ENCODE measurements at regions not wholly inside any gene's neighbourhood (a gene's known extent, or its start where the extent isn't known, plus 50 kb on each side); places are given as distances from the start of the nearest gene placed in this dataset.

- no peak overlapping the region for H2BK15ac ChIP-seq (ENCODE audit: low read depth, low read length)
- no peak overlapping the region for H2BK20ac ChIP-seq (ENCODE audit: low read depth, low read length)
- intact Hi-C loops (cut with micrococcal nuclease) (no loop called here), dilution Hi-C loops (cut with HindIII; ENCODE audit: low sequenced_read_pairs, unreplicated experiment) (no loop called here), in situ Hi-C loops (cut with MboI; ENCODE audit: low sequenced_read_pairs) (no loop called here)
- no TSS peak for BruUV-seq (replicated peaks)
- no peaks in the 10 kb centered on the region for H4K20me1 ChIP-seq (ENCODE audit: insufficient read depth, low read length)
- no peak for TF ChIP-seq CHD1 (IDR thresholded peaks at IDR 0.05; ENCODE audit: low read depth, low read length)
- TF ChIP-seq CEBPB (IDR thresholded peaks at IDR 0.05; ENCODE audit: low read depth, low read length) = no peak
- TF ChIP-seq RFX5 (IDR thresholded peaks at IDR 0.05; ENCODE audit: low read depth, low read length) = no peak
- TF ChIP-seq NFE2L2 (IDR thresholded peaks at IDR 0.05; ENCODE audit: low read depth, low read length) = no peak
- no peak overlapping the region for H3K4me2 ChIP-seq (ENCODE audit: low read depth, low read length)
- ChIA-PET CTCF (no interaction called here), POLR2A (ENCODE audit: unreplicated experiment) (no interaction called here)
- no peak overlapping the region for H3K23ac ChIP-seq (ENCODE audit: low read depth, low read length)
- no peak overlapping the region for H4K5ac ChIP-seq (ENCODE audit: low read depth, low read length)
- no CpG with 5 or more reads among the region's 1 CpG for WGBS, 2 experiments (ENCODE audit: extremely low coverage in 2 of 2, insufficient read length in 1 of 2)
- no peak overlapping the region for H3K27ac ChIP-seq (ENCODE audit: insufficient read depth, low read length)
- no peak overlapping the region for H2BK5ac ChIP-seq (ENCODE audit: low read depth, low read length, poor library complexity, severe bottlenecking)
- no peak overlapping the region for H3K4ac ChIP-seq (ENCODE audit: low read depth, low read length)
- no peaks in the 10 kb centered on the region for H3K9me1 ChIP-seq (ENCODE audit: insufficient read depth, low read length)
- no peaks in the 10 kb centered on the region for H3K27me3 ChIP-seq (ENCODE audit: control insufficient read depth, insufficient read depth, low read length)
- H2AFZ ChIP-seq (replicated peaks; ENCODE audit: low read length, poor library complexity) = no peak overlapping the region
- no peaks in the 10 kb centered on the region for H3K9me3 ChIP-seq (ENCODE audit: control insufficient read depth, insufficient read depth, low read length)
- H3K4me1 ChIP-seq (ENCODE audit: control insufficient read depth, insufficient read depth, low read length) = no peaks in the 10 kb centered on the region
- ATAC-seq (ENCODE audit: low read depth) (no peak), DNase-seq (no peak)
- H2BK120ac ChIP-seq (ENCODE audit: low read depth, low read length) = no peak overlapping the region
- H3K79me1 ChIP-seq (ENCODE audit: low read depth in 1 of 2, low read length in 2 of 2) = no peaks in the 10 kb centered on the region
- no peak overlapping the region for H3K9ac ChIP-seq (ENCODE audit: low read depth, low read length)
- no peak overlapping the region for H3K56ac ChIP-seq (ENCODE audit: extremely low read depth, insufficient read depth, low read length)
- no peak overlapping the region for H3K4me3 ChIP-seq (ENCODE audit: insufficient read depth, low read depth, low read length)
- no peak overlapping the region for H3K18ac ChIP-seq (ENCODE audit: low read depth, low read length)
- H3K36me3 ChIP-seq (ENCODE audit: control insufficient read depth, insufficient read depth, low read length) = no peaks in the 10 kb centered on the region
- H2AK9ac ChIP-seq (replicated peaks; ENCODE audit: low read depth, low read length, poor library complexity) = no peak overlapping the region
- no peak overlapping the region for H3K14ac ChIP-seq (replicated peaks; ENCODE audit: low read depth, low read length)
- H4K91ac ChIP-seq (ENCODE audit: insufficient read depth, low read depth, low read length) = no peak overlapping the region
- H2AK5ac ChIP-seq (ENCODE audit: low read depth, low read length) = no peak overlapping the region
- no peak overlapping the region for H4K8ac ChIP-seq (ENCODE audit: low read depth in 2 of 2, low read length in 2 of 2)
Observed at GRCh38 chr13:89763005-89763404, 1584.5 kb upstream of the MIR17HG start.

Measured in IMR-90 (cell line).